Stomach smooth muscle (tissue), 2 donors: ENCODE measurements at regions not wholly inside any gene's neighbourhood (a gene's known extent, or its start where the extent isn't known, plus 50 kb on each side); places are given as distances from the start of the nearest gene placed in this dataset.

Experiments
- H3K27ac ChIP-seq: one replicate; pipeline ENCODE4 v1.7.0; 2013; ENCODE audit warnings: mild to moderate bottlenecking, low read length, inconsistent platforms
- H3K27me3 ChIP-seq, 2 donors: one replicate each; pipeline ENCODE4 v1.7.0; 2013; ENCODE audit warnings: low read length in 2 of 2; ENCODE audit not compliant: insufficient read depth in 2 of 2, control insufficient read depth in 1 of 2
- H3K36me3 ChIP-seq, 2 donors: one replicate each; pipeline ENCODE4 v1.7.0; 2013; ENCODE audit warnings: low read length in 2 of 2; ENCODE audit not compliant: control insufficient read depth in 2 of 2, insufficient read depth in 2 of 2
- H3K4me1 ChIP-seq: one replicate; pipeline ENCODE4 v1.7.0; 2013; ENCODE audit warnings: low read length; ENCODE audit not compliant: control insufficient read depth, insufficient read depth
- H3K4me3 ChIP-seq, 2 donors: one replicate each; pipeline ENCODE4 v1.7.0; 2013; ENCODE audit warnings: low read length in 2 of 2
- H3K9ac ChIP-seq, 2 donors: one replicate each; pipeline ENCODE4 v1.7.0; 2013; ENCODE audit warnings: low read length in 2 of 2, mild to moderate bottlenecking in 1 of 2
- H3K9me3 ChIP-seq, 2 donors: one replicate each; pipeline ENCODE4 v1.7.0; 2013; ENCODE audit warnings: low read length in 2 of 2; ENCODE audit not compliant: control insufficient read depth in 2 of 2
- donor health status: healthy.
- donor health status: Pancreatic carcinoma.

GRCh38 chr9:2494562-2494961 is 127.0 kb upstream of the VLDLR start:
- Histone ChIP-seq H3K27me3 (no peaks in the 10 kb centered on the region), H3K27ac (no peak overlapping the region), H3K4me1 (peaks cover 21% of the 10 kb centered on the region)

DNA sequence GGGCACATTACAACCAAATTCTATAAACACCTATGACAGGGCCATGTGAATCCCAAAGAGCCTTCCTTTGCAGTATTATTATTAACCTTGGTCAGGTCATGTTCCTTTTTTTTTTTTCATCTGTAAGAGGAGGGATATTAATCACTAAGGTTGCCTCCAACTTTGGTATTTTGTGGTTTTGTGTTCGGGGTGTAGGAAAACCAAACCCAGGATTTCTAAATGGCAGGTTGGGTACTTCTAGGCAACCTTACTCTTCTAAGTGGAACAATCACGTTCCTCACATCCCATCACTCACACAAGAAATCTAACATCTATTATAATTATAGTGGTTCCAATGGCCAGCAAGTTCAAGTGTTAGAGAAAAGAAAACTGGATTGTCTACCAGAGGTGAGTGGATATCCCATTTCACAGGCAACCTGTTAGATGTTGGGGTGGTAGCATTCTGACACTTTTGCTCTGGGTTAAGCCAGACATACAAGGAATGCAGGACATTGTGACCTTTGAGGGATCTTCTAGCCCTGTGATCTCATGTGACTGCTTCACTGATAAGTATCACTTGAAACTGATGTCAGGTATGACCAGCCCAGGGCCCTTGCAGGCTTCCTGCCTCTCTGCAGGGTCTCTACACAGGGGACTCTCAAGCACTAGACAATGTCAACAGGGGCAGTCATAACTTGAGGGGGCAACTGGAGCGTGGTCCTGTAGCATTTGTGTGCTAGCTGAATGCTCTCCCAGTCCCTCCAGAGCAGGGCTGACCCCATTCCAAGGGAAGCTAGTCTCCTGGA is 126.2 kb upstream of the VLDLR start:
- peaks cover 21% of the 10 kb centered on the region for H3K4me1 ChIP-seq
- no peaks in the 10 kb centered on the region for H3K36me3 ChIP-seq
- peak overlapping the region; percentile 24 for H3K27ac ChIP-seq
- H3K9ac ChIP-seq: no peak overlapping the region
- H3K4me3 ChIP-seq: no peak overlapping the region
- H3K9me3 ChIP-seq: no peaks in the 10 kb centered on the region
- H3K27me3 ChIP-seq: no peaks in the 10 kb centered on the region

More at GRCh38 chr9:2494562-2494961, 127.0 kb upstream of the VLDLR start:
- no peak overlapping the region for H3K4me3 ChIP-seq
- no peak overlapping the region for H3K9ac ChIP-seq
- no peaks in the 10 kb centered on the region for H3K36me3 ChIP-seq
- H3K9me3 ChIP-seq: no peaks in the 10 kb centered on the region

DNA sequence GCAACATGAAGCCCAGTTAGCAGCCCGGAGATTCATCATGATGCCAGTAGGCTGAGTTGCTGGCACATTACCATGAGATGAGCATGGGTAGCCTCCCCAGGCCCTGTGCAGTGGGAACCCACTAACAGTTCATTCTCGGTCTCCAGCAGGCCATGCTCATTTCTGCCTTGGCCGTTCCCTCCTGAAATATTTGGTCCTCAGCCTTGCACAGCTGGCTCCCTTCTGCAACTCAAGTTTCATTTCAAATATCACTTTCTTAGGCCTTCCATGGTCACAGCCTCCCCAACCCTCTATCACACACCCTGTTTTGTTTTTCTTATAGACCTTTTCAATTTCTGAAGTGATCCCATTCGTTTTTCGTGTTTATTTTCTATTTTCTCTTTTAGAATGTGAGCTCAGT is 125.4 kb upstream of the VLDLR start:
- peaks cover 21% of the 10 kb centered on the region for H3K4me1 ChIP-seq
- H3K4me3 ChIP-seq: no peak overlapping the region
- H3K9ac ChIP-seq: no peak overlapping the region
- no peaks in the 10 kb centered on the region for H3K36me3 ChIP-seq
- no peaks in the 10 kb centered on the region for H3K27me3 ChIP-seq
- no peaks in the 10 kb centered on the region for H3K9me3 ChIP-seq
- no peak overlapping the region for H3K27ac ChIP-seq

DNA sequence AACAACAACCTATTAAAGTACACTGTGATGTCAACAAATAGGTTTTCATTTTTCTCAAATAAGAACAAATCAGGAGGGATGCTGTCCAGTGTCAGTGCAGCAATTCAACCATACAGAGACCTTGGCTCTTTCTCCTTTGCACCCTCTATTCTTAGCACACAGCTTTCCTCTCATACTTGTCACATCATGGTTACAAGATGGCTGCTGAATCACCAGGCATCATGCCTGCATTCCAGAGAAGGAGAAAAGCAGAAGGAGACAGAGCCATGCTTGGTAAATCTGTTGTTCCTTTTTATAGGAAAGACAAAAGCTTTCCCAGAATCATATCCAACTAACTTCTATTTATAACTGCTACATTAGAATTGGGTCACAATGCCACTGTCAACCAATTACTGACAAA is 124.7 kb upstream of the VLDLR start:
- Histone ChIP-seq H3K4me1 (peaks cover 21% of the 10 kb centered on the region), H3K9ac (no peak overlapping the region), H3K27ac (no peak overlapping the region), H3K9me3 (no peaks in the 10 kb centered on the region), H3K4me3 (no peak overlapping the region), H3K27me3 (no peaks in the 10 kb centered on the region), H3K36me3 (no peaks in the 10 kb centered on the region)

GRCh38 chr9:2497666-2498400 is 123.8 kb upstream of the VLDLR start:
- H3K4me3 ChIP-seq: no peak overlapping the region
- H3K9me3 ChIP-seq: no peaks in the 10 kb centered on the region
- no peaks in the 10 kb centered on the region for H3K27me3 ChIP-seq
- H3K36me3 ChIP-seq: no peaks in the 10 kb centered on the region
- H3K4me1 ChIP-seq: peaks cover 21% of the 10 kb centered on the region
- H3K9ac ChIP-seq: no peak overlapping the region
- H3K27ac ChIP-seq: no peak overlapping the region

DNA sequence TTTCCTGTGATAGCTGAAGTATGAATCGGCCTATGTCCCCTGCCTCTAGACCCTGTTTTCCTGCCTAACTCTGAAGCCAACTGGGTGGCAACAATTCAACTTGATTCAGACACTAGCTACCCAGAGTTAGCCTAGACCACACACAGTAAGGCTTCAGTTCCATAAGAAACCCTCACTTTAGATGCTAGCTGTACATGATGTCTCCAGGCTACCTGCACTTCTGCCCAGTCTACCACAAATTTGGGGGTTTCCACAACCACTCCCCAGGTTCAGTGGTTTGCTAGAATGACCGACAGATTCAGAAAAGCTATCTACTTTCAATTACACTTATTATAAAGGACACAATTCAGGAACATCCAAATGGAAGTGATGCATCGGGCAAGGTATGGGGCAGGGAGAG is 119.4 kb upstream of the VLDLR start:
- H3K4me3 ChIP-seq: no peak overlapping the region
- no peaks in the 10 kb centered on the region for H3K27me3 ChIP-seq
- peaks cover 5% of the 10 kb centered on the region for H3K4me1 ChIP-seq
- H3K27ac ChIP-seq: no peak overlapping the region
- H3K9ac ChIP-seq: no peak overlapping the region
- no peaks in the 10 kb centered on the region for H3K9me3 ChIP-seq
- H3K36me3 ChIP-seq: no peaks in the 10 kb centered on the region

GRCh38 chr9:2502760-2503159 is 118.8 kb upstream of the VLDLR start:
- H3K9me3 ChIP-seq: no peaks in the 10 kb centered on the region
- no peaks in the 10 kb centered on the region for H3K27me3 ChIP-seq
- H3K36me3 ChIP-seq: no peaks in the 10 kb centered on the region
- H3K4me1 ChIP-seq: peaks cover 5% of the 10 kb centered on the region
- no peak overlapping the region for H3K9ac ChIP-seq
- H3K4me3 ChIP-seq: no peak overlapping the region
- no peak overlapping the region for H3K27ac ChIP-seq

GRCh38 chr9:2506321-2506720 is 115.3 kb upstream of the VLDLR start:
- Histone ChIP-seq H3K9me3 (no peaks in the 10 kb centered on the region), H3K4me3 (no peak overlapping the region), H3K27ac (no peak overlapping the region), H3K9ac (no peak overlapping the region), H3K4me1 (no peaks in the 10 kb centered on the region), H3K36me3 (no peaks in the 10 kb centered on the region), H3K27me3 (no peaks in the 10 kb centered on the region)

- Histone ChIP-seq H3K36me3 (no peaks in the 10 kb centered on the region), H3K27me3 (no peaks in the 10 kb centered on the region), H3K9me3 (no peaks in the 10 kb centered on the region), H3K4me1 (no peaks in the 10 kb centered on the region), H3K27ac (no peak overlapping the region), H3K9ac (no peak overlapping the region), H3K4me3 (no peak overlapping the region)
Measured at GRCh38 chr9:2523591-2523990, 98.0 kb upstream of the VLDLR start.

GRCh38 chr9:2524601-2525000 is 97.0 kb upstream of the VLDLR start:
- Histone ChIP-seq H3K9ac (no peak overlapping the region), H3K9me3 (no peaks in the 10 kb centered on the region), H3K36me3 (no peaks in the 10 kb centered on the region), H3K27me3 (no peaks in the 10 kb centered on the region), H3K4me3 (no peak overlapping the region), H3K4me1 (no peaks in the 10 kb centered on the region), H3K27ac (no peak overlapping the region)

DNA sequence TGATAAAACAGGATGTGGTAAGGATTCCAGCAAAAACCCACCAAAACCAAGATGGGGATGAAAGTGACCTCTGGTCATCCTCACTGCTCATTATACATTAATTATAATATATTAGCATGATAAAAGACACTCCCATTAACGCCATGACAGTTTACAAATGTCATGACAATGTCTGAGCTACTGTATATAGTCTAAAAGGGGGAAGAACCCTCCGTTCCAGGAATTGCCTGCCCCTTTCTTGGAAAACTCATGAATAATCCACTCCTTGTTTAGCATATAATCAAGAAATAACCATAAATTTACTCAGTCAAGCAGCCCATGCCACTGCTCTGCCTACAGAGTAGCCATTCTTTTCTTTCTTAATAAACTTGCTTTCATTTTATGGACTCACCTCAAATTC is 96.4 kb upstream of the VLDLR start:
- Histone ChIP-seq H3K4me3 (no peak overlapping the region), H3K4me1 (no peaks in the 10 kb centered on the region), H3K36me3 (no peaks in the 10 kb centered on the region), H3K27me3 (no peaks in the 10 kb centered on the region), H3K9me3 (no peaks in the 10 kb centered on the region), H3K27ac (no peak overlapping the region), H3K9ac (no peak overlapping the region)
